Left lobe of liver (tissue), 2 donors: ENCODE measurements at regions not wholly inside any gene's neighbourhood (a gene's known extent, or its start where the extent isn't known, plus 50 kb on each side); places are given as distances from the start of the nearest gene placed in this dataset.

Source experiments
- ATAC-seq: fragments of 200-7000 bp; cut with Tn5 transposase; one replicate; pipeline ENCODE4 v1.9.1; 2020; ENCODE audit warnings: mild to moderate bottlenecking, moderate library complexity
- DNase-seq: peaks from one replicate; pipeline ENCODE4 v3.0.0-alpha.2; 2020; ENCODE audit warnings: low spot score
- donor health status: DM: no; HTN: no; CAD: no; lungs with moderate emphysema.
- donor health status: DM: no; HTN: yes; CAD: no.

DNA sequence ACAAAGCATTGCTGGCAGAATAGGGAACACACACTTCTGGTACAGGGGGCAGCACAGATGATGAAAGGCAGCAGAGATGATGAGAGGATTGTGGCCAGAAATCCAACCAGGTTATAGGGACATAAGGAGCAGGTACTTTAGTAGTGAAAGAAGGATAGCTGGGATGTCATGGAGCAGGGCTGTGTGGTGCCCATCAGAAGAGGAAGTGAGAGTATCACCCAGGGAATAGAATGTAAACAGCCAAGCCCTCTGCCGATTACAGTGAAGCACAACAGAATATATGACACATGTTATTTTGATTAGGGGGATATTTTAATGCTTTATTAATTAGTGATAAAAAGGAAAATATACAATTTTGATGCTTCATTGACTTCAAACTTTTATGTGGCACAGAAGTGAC lies 883.4 kb upstream of the CDH2 start:
- ATAC-seq (no peak), DNase-seq (no peak)

GRCh38 chr18:29057703-29058102 lies 880.8 kb upstream of the CDH2 start:
- ATAC-seq (no peak), DNase-seq (no peak)

GRCh38 chr18:29056800-29057199 lies 879.9 kb upstream of the CDH2 start:
- no peak for DNase-seq
- ATAC-seq, result no peak

- ATAC-seq (no peak), DNase-seq (no peak)
Observed at GRCh38 chr18:29041976-29042375, 865.0 kb upstream of the CDH2 start.

DNA sequence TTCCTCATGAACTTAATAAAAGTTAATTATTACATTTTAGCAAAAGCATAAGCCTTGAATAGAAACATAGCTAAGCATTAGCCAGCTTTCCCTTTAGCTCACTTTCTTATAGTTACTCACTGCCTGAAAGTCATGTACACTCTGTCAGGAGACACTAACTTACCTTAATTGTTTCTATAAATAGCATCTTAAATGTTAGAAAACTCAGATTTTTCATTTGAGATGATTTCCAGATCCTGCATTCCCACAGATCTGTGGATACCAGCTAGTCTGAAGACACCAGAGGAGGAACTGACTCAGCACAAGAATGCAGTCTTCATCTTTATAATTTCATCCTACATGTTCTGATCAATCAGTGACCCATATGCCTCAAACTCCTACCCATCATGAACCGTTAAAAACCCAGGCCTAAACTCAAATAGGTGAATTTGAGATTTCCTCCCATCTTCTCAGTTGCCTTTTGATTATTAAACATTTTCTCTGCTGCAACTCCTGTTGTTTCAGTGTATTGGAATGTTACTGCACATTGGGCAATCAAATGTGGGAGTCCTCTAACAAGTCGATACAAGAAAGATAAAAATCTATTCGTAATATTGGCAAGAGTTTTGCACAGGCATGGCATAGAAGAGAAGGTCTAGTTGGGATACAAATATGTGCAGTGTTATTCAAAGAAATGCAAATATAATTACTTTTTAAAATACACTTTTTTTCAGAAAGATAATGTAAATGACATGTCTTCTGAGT lies 857.4 kb upstream of the CDH2 start:
- ATAC-seq (no peak), DNase-seq (no peak)

DNA sequence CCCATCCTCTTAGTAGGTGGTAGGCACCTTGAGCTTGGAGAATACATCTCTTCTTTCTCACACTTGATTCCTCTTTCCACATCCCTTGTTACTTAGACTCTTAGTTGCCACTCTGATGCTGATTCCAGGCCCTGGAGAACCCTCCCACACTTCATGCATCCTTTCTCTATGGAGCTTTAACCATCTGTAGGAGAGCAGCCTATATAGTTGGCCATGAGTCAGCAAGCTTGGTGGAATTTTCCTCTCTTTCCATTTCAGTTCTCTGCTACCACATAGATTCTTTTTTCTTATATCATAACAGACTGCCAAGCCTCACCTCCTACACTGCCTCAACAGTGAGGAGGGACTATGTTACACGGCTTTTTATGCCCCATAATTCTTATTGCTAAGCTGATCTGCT lies 851.6 kb upstream of the CDH2 start:
- DNase-seq, result no peak
- no peak for ATAC-seq

GRCh38 chr18:29018976-29019375 lies 842.0 kb upstream of the CDH2 start:
- DNase-seq (no peak), ATAC-seq (no peak)

- no peak for DNase-seq
- ATAC-seq, result no peak
Observed at GRCh38 chr18:29012883-29013465, 836.0 kb upstream of the CDH2 start.

- DNase-seq, result no peak
- ATAC-seq, result no peak
Observed at GRCh38 chr18:29012364-29012763, 835.4 kb upstream of the CDH2 start.

DNA sequence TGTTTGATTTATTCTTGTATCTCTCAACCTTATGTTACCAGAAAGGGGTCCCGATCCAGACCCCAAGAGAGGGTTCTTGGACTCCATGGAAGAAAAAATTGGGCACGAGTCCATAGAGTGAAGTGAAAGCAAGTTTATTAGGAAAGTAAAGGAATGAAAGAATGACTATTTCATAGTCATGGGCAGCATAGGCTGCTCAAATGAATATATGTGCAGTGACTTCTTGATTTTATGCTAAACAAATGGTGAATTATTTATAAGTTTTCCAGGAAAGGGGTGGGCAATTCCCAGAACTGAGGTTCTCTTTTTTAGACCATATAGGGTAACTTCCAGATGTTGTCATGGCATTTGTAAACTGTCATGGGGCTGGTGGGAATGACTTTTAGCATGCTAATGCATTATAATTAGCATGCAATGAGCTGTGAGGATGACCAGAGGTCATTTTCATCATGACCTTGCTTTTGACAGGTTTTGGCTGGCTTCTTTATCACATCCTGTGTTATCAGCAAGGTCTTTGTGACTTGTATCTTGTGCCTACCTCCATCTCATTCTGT lies 832.4 kb upstream of the CDH2 start:
- ATAC-seq (no peak), DNase-seq (no peak)

GRCh38 chr18:29008809-29009208 lies 831.9 kb upstream of the CDH2 start:
- ATAC-seq, result no peak
- DNase-seq, result no peak

DNA sequence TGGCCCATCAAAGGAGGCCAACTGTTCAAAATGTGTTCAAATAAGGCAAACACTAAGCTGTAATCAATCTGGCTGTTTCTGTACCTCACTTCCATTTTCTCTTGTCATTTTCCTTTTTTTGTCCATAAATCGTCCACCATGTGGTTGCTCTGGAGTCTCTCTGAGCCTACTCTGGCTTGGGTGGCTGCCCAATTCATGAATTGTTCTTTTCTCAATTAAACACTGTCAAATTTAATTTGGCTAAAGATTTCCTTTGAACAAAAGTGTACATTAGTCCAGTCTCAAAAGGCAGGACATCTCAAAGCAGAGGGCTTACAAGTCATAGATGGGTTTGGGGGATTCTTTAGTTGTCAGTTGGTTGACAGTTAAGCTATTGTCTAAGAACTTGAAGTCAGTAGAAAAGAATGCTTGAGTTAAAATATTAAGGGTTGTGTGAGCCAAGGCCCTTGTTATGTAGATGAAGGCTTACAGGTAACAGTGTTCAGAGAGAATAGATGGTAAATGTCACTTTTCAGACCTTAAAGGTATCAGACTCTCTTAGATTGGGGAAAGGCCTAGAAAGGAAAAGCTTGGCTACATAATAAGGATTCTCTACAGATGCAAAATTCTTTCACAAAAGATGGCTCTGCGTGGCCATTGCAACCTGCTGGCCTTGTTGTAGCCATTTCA lies 831.2 kb upstream of the CDH2 start:
- DNase-seq (no peak), ATAC-seq (no peak)

DNA sequence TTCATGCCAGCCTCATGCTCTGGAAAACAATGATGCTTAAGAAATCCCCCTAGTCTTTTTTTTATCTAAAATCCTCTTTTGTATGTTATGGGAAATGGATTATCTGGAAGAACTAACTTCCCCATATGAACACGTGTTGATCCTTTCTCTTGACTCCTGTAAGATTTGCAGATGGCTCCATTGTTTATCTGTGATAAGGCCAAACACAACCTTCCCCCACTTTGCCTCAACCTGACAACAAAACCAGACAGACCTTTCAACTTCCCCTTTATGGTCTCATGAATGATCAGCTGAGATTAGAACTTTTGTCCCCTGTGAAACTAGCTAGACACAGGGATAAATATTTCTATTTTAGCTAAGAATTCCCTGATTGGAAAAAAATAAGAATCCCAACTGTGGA lies 828.0 kb upstream of the CDH2 start:
- ATAC-seq (no peak), DNase-seq (no peak)

DNA sequence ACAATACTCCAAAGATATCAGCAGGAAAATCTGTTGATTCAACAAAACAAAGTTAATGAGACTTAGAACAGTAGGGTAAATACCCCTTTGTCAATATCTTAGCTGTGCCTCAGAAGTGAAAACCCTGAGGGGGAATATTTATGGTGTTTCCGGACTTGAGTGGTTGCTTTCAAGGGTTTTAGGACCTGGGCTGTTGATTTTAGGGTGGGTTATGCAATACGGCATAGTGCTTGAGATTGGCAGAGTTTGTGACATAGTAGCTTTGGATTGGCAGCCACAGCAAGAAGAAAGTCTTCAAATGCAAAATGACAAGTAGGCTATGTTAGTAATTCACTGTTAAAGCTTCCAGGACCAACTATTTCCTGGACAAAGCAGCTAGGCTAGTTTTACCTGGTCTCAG lies 826.3 kb upstream of the CDH2 start:
- ATAC-seq, result no peak
- DNase-seq, result no peak

DNA sequence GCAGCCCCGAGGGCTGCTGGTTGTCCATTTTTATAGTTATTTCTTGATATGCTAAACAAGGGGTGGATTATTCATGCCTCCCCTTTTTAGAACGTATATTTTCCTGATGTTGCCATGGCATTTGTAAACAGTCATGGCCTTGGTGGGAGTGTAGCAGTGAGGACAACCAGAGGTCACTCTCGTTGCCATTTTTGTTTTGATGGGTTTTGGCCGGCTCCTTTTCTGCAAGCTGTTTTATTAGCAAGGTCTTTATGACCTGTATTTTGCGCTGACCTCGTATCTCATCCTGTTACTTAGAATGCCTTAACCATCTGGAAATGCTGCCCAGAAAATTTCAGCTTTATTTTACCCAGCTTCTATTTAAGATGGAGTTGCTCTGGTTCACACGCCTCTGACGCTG lies 825.8 kb upstream of the CDH2 start:
- ATAC-seq, result no peak
- DNase-seq, result no peak

DNA sequence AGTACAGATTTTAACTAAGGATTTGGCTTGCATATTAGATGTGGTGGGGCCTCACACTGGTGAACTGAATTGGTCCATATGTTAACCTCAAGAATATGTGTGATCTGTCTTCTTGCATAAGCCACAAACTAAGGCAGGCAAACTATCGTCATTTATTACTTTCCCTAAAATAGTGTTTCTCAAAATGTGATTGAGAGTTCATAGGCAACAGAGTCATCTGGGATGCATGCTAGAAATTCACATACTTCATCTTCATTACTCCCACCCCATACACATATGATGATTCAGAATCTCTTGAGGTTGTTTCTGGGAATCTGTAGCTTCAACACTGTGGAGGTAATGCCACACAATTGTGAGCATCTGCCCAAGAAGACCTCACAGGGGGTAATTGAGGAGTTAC lies 822.8 kb upstream of the CDH2 start:
- no peak for ATAC-seq
- DNase-seq, result no peak

GRCh38 chr18:28995319-28995718 lies 818.4 kb upstream of the CDH2 start:
- DNase-seq (no peak), ATAC-seq (no peak)

GRCh38 chr18:28984731-28985130 lies 807.8 kb upstream of the CDH2 start:
- no peak for DNase-seq
- no peak for ATAC-seq

- ATAC-seq (no peak), DNase-seq (no peak)
Observed at GRCh38 chr18:28974504-28974903, 797.6 kb upstream of the CDH2 start.

DNA sequence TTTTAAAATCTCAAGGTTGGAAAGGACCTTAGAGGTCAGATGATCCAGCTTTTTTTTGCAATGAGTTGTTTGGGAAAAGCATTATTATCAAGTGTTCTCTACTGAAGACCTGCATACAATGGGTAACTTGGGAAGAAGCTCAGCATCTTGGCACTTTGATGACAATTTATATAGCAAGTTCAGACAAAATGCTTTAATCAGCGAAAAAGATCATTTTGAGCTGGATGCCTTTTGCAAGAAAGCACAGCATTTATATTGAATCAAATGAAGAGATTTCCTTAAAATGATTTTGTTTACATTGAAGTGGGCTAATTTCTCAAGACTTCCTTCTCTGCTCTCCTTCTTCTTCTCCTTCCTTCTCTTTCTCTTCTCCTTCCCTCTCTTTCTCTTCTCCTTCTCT lies 796.4 kb upstream of the CDH2 start:
- DNase-seq, result no peak
- ATAC-seq, result no peak

DNA sequence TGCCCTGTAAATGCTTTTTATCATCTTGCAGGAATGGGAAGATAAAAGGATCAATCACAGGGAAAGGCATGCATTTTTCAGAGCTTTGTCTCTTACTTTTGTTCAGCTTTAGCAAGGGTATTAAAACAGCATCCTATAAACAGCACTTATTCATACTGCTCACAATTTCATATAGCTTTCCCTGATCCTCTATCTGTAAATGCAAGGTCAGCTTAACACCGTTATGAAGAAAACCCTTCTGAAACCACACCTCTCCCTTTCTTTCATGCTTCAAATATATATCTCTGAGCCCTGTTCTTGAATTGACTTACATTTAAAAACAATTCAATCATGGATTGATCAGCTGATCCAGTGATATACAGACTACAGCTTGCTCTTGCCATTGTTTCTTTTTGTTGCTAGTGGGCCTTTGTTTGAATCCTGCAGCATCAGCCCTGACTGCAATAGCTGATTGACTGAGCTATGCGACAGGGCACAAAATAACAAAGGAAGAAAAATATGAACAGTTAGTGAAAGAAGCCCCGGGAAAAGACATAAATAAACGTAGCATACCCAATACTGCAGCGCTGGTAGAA lies 795.5 kb upstream of the CDH2 start:
- ATAC-seq (no peak), DNase-seq (no peak)

GRCh38 chr18:28963481-28963880 lies 786.6 kb upstream of the CDH2 start:
- DNase-seq (no peak), ATAC-seq (no peak)
